Activated naive CD8-positive, alpha-beta T cell treated with anti-CD3 and anti-CD28 coated beads, Interleukin-2, amount 10 ng/mL, durations not matched to agents 7 days and 5 days (primary cell): ENCODE measurements at regions not wholly inside any gene's neighbourhood (a gene's known extent, or its start where the extent isn't known, plus 50 kb on each side); places are given as distances from the start of the nearest gene placed in this dataset.
"Not testable (repeated sequence)": the region's sequence is repeated elsewhere in the genome, so short reads cannot be mapped to it uniquely, and the experiment has no call there.

Source experiments
- ATAC-seq: fragments of 150-1000 bp; cut with Tn5 transposase; one replicate; pipeline ENCODE4 v1.10.0; 2021; ENCODE audit warnings: low read depth, moderate library complexity
- POLR2A ChIA-PET: fragments of 350-600 bp; sonication (Branson Sonifier 250); formaldehyde crosslinking; loops from one replicate; lab custom pipeline; 2021; ENCODE audit warnings: antibody characterized with exemption; lab: Charles Lee
- DNase-seq: peaks from one replicate; pipeline ENCODE4 v3.0.0; 2021
- H3K27ac Mint-ChIP-seq: one replicate; pipeline ENCODE4 v1.8.0; 2022; ENCODE audit warnings: mild to moderate bottlenecking, mixed read lengths
- H3K27me3 Mint-ChIP-seq: one replicate; pipeline ENCODE4 v1.8.0; 2022; ENCODE audit warnings: mild to moderate bottlenecking, moderate library complexity, mixed read lengths
- H3K36me3 Mint-ChIP-seq: one replicate; pipeline ENCODE4 v1.8.0; 2021; ENCODE audit warnings: mild to moderate bottlenecking, mixed read lengths
- H3K4me1 Mint-ChIP-seq: one replicate; pipeline ENCODE4 v1.8.0; 2021; ENCODE audit warnings: mixed read lengths
- H3K4me3 Mint-ChIP-seq: one replicate; pipeline ENCODE4 v1.8.0; 2022; ENCODE audit warnings: mild to moderate bottlenecking, moderate library complexity, mixed read lengths
- H3K9me3 Mint-ChIP-seq: one replicate; pipeline ENCODE4 v1.8.0; 2021; ENCODE audit warnings: mixed read lengths

- Mint-ChIP-seq H3K36me3 (no peaks in the 10 kb centered on the region), H3K9me3 (peaks cover 2% of the 10 kb centered on the region), H3K4me1 (peaks cover 5% of the 10 kb centered on the region), H3K4me3 (no peak overlapping the region), H3K27ac (no peak overlapping the region), H3K27me3 (peaks cover 36% of the 10 kb centered on the region)
- DNase-seq: no peak
- no peak for ATAC-seq
- POLR2A ChIA-PET: no interaction called here
These were observed 146.8 kb downstream of the TENT5C start for GRCh38 chr1:117752661-117753060.

DNA sequence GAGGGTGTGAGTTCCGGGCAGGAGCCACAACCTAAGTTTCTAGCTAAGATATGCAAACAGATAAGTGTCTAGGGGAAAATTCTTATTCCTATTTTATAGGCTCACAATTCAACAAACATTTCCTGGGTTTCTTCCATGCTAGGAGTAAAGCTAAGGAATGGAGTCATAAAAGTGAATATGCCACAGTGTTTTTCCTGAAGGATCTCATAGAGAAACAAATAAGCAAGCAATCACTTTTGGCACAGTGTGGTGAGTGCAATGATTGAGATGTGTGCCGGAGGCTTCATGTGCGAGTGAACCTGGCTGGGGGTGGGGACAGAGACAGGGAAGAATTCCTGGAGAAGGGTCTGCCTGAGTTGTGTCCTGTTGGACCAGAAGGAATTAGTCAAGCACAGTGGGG lies 147.4 kb downstream of the TENT5C start:
- Mint-ChIP-seq H3K4me3 (no peak overlapping the region), H3K9me3 (peaks cover 2% of the 10 kb centered on the region), H3K4me1 (peaks cover 5% of the 10 kb centered on the region), H3K36me3 (no peaks in the 10 kb centered on the region), H3K27ac (no peak overlapping the region), H3K27me3 (peaks cover 36% of the 10 kb centered on the region)
- no peak for ATAC-seq
- DNase-seq: no peak
- POLR2A ChIA-PET: interaction anchor here (1.0 kb wide), 1 partner anchor 147 kb away, joined by 3 read pairs; the partner anchor contains the start of gene TENT5C

- peaks cover 34% of the 10 kb centered on the region for H3K27me3 Mint-ChIP-seq
- POLR2A ChIA-PET: interaction anchor here (1.0 kb wide), 1 partner anchor 147 kb away, joined by 3 read pairs; the partner anchor contains the start of gene TENT5C
- ATAC-seq: no peak
These were observed 147.8 kb downstream of the TENT5C start for GRCh38 chr1:117753652-117754051.

DNA sequence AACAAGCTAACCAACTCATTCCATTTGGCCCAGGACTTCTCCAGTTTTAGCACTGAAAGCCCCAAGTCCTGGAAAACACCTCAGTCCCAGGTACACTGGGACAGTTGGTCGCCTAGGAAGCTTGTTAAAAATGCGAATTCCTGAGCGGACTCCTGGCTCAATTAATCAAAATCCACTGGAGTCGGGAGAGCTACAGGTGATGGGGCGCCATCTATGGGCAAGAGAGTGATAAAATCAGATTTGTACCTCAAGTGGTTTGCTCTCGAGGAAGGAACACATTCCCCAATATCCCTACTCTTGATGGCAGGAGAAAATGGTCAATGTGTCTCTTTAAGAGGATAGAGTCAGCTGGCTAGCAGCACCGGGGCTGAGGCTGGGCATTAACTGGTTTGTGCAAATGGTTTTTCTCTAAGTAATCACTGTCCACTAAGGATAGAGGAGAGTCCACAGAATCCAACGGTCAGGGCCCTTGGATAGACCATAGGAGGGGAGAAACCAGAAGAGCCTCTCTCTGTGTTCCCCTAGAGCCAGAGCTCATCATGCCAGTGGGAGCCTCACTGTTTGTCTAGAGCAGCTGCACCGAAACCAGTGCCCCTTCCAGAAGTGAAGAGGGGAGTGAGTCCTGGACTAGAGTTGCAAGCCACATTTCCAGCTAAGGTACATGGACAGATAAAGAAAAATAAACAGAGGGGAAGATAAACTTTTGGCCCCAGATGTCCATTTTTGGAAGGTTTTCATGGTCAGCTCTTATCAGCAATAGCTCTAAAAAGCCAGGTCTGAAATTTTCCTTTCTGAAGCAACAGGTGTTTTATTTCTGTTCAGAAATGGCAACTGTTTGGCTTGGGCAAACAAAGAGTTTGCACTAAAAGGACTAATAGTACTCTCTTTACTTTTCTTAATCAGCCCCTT lies 148.5 kb downstream of the TENT5C start:
- DNase-seq: no peak
- POLR2A ChIA-PET: interaction anchor here (1.0 kb wide), 1 partner anchor 148 kb away, joined by 3 read pairs; the partner anchor contains the start of gene TENT5C
- no peaks in the 10 kb centered on the region for H3K9me3 Mint-ChIP-seq
- H3K36me3 Mint-ChIP-seq: no peaks in the 10 kb centered on the region
- peaks cover 12% of the 10 kb centered on the region for H3K4me1 Mint-ChIP-seq
- H3K27ac Mint-ChIP-seq: no peak overlapping the region
- no peak for ATAC-seq
- H3K27me3 Mint-ChIP-seq: peaks cover 35% of the 10 kb centered on the region
- no peak overlapping the region for H3K4me3 Mint-ChIP-seq

More at GRCh38 chr1:117753652-117754051, 147.8 kb downstream of the TENT5C start:
- H3K4me1 Mint-ChIP-seq: peaks cover 9% of the 10 kb centered on the region
- no peak overlapping the region for H3K4me3 Mint-ChIP-seq
- no peaks in the 10 kb centered on the region for H3K9me3 Mint-ChIP-seq
- no peak for DNase-seq
- no peaks in the 10 kb centered on the region for H3K36me3 Mint-ChIP-seq
- H3K27ac Mint-ChIP-seq: no peak overlapping the region

GRCh38 chr1:117757668-117758067 lies 151.8 kb downstream of the TENT5C start:
- Mint-ChIP-seq H3K4me3 (no peak overlapping the region), H3K36me3 (no peaks in the 10 kb centered on the region), H3K4me1 (peaks cover 12% of the 10 kb centered on the region), H3K27me3 (peaks cover 30% of the 10 kb centered on the region), H3K9me3 (no peaks in the 10 kb centered on the region), H3K27ac (no peak overlapping the region)
- ATAC-seq (no peak), DNase-seq (no peak)
- POLR2A ChIA-PET: no interaction called here

DNA sequence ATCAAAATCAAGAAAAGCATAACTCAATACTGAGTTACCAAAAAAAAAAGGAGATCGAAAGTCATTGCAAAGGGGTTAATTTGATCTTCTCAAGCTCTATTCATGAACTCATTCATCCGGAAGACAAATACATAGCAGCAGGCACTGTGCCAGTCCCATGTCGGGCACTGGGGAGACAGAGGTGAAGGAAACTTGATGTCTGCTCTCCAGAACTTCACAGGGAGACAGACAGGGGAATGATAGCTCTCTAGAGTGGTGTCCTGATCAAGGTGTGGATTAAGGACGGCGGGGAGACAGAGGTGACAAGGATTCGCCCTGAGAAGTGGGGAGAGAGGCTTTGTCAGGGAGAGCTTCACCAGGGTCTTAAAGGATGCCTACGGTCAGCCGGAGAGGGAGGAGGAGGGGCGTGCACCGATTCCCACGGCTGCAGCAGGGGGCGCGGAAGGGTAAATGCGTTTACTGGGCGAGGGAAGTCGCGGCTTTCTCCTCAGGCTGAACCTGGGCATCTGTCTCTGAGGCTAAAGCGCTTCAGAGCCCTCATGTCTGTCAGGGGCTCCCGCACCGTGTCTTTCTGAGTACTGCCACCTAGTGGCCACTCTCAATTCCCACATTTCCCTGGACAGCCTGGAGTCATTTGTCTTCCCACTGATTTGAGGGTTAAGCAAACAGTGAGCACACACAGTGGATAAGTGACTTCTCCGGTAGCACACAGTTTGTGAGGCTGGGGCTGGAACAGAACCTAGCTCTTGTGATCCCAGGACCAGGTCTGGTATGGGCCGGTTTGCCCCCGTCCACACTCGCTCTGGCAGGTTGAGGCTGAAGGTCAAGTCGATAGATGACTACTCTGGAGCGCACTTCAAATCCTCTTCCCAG lies 152.8 kb downstream of the TENT5C start:
- Mint-ChIP-seq H3K4me1 (peaks cover 9% of the 10 kb centered on the region), H3K4me3 (peak overlapping the region; percentile 80), H3K36me3 (no peaks in the 10 kb centered on the region), H3K9me3 (no peaks in the 10 kb centered on the region), H3K27me3 (peaks cover 23% of the 10 kb centered on the region), H3K27ac (peak overlapping the region; percentile 35)
- ATAC-seq (peak; percentile 85), DNase-seq (peak; percentile 67)
- POLR2A ChIA-PET: no interaction called here

DNA sequence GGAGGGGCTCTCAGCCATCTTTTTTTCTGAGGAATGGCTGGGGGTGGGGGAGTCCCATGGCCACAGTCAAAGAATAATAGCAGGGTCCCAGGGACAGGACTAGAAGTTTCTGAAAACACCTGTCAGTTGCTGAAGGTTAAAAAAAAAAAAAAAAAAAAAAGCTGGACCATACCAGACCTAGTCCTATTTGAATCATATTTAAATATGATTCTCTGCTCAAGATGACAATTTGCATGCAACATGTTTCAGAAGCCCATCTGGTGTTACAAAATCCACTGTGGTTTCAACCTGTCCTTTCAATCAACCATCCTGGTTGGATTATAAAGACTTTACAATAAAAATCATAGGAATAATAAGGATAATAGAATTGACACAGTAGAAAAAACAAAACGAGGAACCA lies 153.7 kb downstream of the TENT5C start:
- Mint-ChIP-seq H3K27me3 (peaks cover 19% of the 10 kb centered on the region), H3K4me3 (no peak overlapping the region), H3K9me3 (no peaks in the 10 kb centered on the region), H3K36me3 (no peaks in the 10 kb centered on the region), H3K4me1 (peaks cover 8% of the 10 kb centered on the region), H3K27ac (no peak overlapping the region)
- ATAC-seq (no peak), DNase-seq (no peak)
- POLR2A ChIA-PET: no interaction called here

DNA sequence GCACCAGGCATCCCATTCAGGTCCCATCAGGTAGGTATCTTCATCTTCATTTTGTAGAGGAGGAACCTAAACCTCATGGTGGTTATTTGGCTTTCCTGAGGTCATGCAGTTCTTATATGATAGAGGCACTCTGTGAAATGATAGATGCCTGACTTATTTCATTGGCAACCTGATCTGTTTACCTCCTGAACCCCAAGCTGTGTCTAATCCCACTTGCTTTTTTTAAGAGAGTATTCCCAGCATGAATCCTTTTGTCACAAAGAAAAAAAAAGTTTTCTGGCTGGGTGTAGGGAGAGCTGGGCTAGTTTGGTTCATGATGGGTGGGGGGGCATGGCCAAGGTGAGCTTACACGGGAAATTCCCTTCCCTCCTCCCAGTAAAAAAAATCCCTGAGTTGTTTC lies 154.2 kb downstream of the TENT5C start:
- H3K36me3 Mint-ChIP-seq: no peaks in the 10 kb centered on the region
- peaks cover 18% of the 10 kb centered on the region for H3K27me3 Mint-ChIP-seq
- ATAC-seq (no peak), DNase-seq (no peak)
- H3K4me3 Mint-ChIP-seq: no peak overlapping the region
- no peaks in the 10 kb centered on the region for H3K9me3 Mint-ChIP-seq
- H3K27ac Mint-ChIP-seq: no peak overlapping the region
- peaks cover 8% of the 10 kb centered on the region for H3K4me1 Mint-ChIP-seq
- POLR2A ChIA-PET: no interaction called here

- no peak overlapping the region for H3K27ac Mint-ChIP-seq
- ATAC-seq: no peak
- peaks cover 18% of the 10 kb centered on the region for H3K27me3 Mint-ChIP-seq
- no peak for DNase-seq
- no peak overlapping the region for H3K4me3 Mint-ChIP-seq
- no peaks in the 10 kb centered on the region for H3K9me3 Mint-ChIP-seq
- H3K36me3 Mint-ChIP-seq: no peaks in the 10 kb centered on the region
- POLR2A ChIA-PET: no interaction called here
- peaks cover 8% of the 10 kb centered on the region for H3K4me1 Mint-ChIP-seq
These were observed 154.6 kb downstream of the TENT5C start for GRCh38 chr1:117760485-117760884.

DNA sequence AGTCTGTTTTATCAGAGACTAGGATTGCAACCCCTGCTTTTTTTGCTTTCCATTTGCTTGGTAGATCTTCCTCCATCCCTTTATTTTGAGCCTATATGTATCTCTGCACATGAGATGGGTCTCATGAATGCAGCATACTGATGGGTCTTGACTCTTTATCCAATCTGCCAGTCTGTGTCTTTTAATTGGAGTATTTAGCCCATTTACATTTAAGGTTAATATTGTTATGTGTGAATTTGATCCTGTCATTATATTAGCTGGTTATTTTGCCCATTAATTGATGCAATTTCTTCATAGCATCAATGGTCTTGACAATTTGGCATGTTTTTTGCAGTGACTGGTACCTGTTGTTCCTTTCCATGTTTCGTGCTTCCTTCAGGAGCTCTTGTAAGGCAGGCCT lies 161.7 kb downstream of the GDAP2 start:
- DNase-seq, POLR2A ChIA-PET, H3K4me1 Mint-ChIP-seq, H3K36me3 Mint-ChIP-seq, H3K4me3 Mint-ChIP-seq, H3K27ac Mint-ChIP-seq, ATAC-seq: not testable (repeated sequence)
- Mint-ChIP-seq H3K27me3 (peaks cover 12% of the 10 kb centered on the region), H3K9me3 (peaks cover 24% of the 10 kb centered on the region)

- peaks cover 24% of the 10 kb centered on the region for H3K9me3 Mint-ChIP-seq
These were observed 158.4 kb downstream of the GDAP2 start for GRCh38 chr1:117770981-117771531.

GRCh38 chr1:117779364-117779763 lies 150.1 kb downstream of the GDAP2 start:
- ATAC-seq (no peak), DNase-seq (no peak)
- Mint-ChIP-seq H3K27ac (no peak overlapping the region), H3K27me3 (peaks cover 28% of the 10 kb centered on the region), H3K9me3 (no peaks in the 10 kb centered on the region), H3K4me3 (no peak overlapping the region), H3K36me3 (no peaks in the 10 kb centered on the region), H3K4me1 (no peaks in the 10 kb centered on the region)
- POLR2A ChIA-PET: no interaction called here

More at GRCh38 chr1:117770981-117771531, 158.4 kb downstream of the GDAP2 start:
- ATAC-seq: no peak
- POLR2A ChIA-PET: no interaction called here
- no peaks in the 10 kb centered on the region for H3K4me1 Mint-ChIP-seq
- peaks cover 7% of the 10 kb centered on the region for H3K36me3 Mint-ChIP-seq
- H3K27ac Mint-ChIP-seq: peak overlapping the region; percentile 21
- DNase-seq: no peak
- H3K4me3 Mint-ChIP-seq: no peak overlapping the region
- H3K27me3 Mint-ChIP-seq: peaks cover 24% of the 10 kb centered on the region
